ENCODE measurements at regions not wholly inside any gene's neighbourhood (a gene's known extent, or its start where the extent isn't known, plus 50 kb on each side); places are given as distances from the start of the nearest gene placed in this dataset.

DNA sequence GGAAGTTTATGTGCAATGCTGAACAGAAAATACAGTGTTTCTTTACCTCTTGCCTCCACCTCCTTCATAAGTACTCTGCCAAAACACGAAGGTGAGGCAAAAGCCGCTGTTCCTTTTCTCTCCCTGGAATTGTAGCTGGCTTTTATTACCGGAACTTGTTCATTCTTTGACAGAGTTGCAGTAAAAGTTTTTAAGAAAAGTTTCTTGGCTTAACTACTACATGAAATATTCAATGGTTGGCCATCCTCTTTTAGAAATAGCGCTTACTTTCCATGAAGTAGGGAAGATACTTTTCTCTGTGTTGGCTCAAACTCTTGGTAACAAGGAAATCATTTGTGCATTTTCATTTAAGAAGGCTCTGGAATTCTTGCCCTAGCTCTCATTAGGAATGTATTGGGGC is 950.7 kb upstream of the FANCL start:
- TF ChIP-seq, protein P1, sequence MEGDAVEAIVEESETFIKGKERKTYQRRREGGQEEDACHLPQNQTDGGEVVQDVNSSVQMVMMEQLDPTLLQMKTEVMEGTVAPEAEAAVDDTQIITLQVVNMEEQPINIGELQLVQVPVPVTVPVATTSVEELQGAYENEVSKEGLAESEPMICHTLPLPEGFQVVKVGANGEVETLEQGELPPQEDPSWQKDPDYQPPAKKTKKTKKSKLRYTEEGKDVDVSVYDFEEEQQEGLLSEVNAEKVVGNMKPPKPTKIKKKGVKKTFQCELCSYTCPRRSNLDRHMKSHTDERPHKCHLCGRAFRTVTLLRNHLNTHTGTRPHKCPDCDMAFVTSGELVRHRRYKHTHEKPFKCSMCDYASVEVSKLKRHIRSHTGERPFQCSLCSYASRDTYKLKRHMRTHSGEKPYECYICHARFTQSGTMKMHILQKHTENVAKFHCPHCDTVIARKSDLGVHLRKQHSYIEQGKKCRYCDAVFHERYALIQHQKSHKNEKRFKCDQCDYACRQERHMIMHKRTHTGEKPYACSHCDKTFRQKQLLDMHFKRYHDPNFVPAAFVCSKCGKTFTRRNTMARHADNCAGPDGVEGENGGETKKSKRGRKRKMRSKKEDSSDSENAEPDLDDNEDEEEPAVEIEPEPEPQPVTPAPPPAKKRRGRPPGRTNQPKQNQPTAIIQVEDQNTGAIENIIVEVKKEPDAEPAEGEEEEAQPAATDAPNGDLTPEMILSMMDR (IDR thresholded peaks at IDR 0.05) = no peak
- TF ChIP-seq POLR2A (IDR thresholded peaks at IDR 0.05) (no peak), POLR2AphosphoS5 (IDR thresholded peaks at IDR 0.05) (no peak)
